GM23338 (cell line): ENCODE measurements at regions not wholly inside any gene's neighbourhood (a gene's known extent, or its start where the extent isn't known, plus 50 kb on each side); places are given as distances from the start of the nearest gene placed in this dataset.

Experiments
- ATAC-seq: fragments of 200-7000 bp; cut with Tn5 transposase; 3 replicates; pipeline ENCODE4 v1.9.1; 2020
- DNase-seq: peaks from one replicate; pipeline ENCODE4 v3.0.0-alpha.2; 2015; ENCODE audit warnings: low spot score
- H2AFZ ChIP-seq: fragments of 200-600 bp; sonication (generic); 2 replicates; pipeline ENCODE4 v1.8.0; 2016; ENCODE audit warnings: antibody characterized with exemption, mild to moderate bottlenecking, moderate library complexity
- H3F3A ChIP-seq: fragments of 200-600 bp; sonication (generic); replicated peaks from 2 replicates; pipeline ENCODE4 v1.8.0; 2017; ENCODE audit warnings: antibody characterized with exemption, mixed run types, low read depth
- H3K27ac ChIP-seq: fragments of 200-600 bp; sonication (generic); 2 replicates; pipeline ENCODE4 v1.6.1; 2016; ENCODE audit warnings: low read depth
- H3K27me3 ChIP-seq: fragments of 200-600 bp; sonication (generic); 2 replicates; pipeline ENCODE4 v1.8.0; 2016; ENCODE audit warnings: mild to moderate bottlenecking, mixed run types, moderate library complexity; ENCODE audit not compliant: insufficient read depth
- H3K36me3 ChIP-seq: fragments of 200-600 bp; sonication (generic); 2 replicates; pipeline ENCODE4 v1.8.0; 2016; ENCODE audit warnings: mild to moderate bottlenecking; ENCODE audit not compliant: insufficient read depth
- H3K4me1 ChIP-seq: fragments of 200-600 bp; sonication (generic); 2 replicates; pipeline ENCODE4 v1.8.0; 2016; ENCODE audit warnings: mild to moderate bottlenecking, moderate library complexity; ENCODE audit not compliant: insufficient read depth
- H3K4me2 ChIP-seq: fragments of 200-600 bp; sonication (generic); 2 replicates; pipeline ENCODE4 v1.7.1; 2017; ENCODE audit warnings: mixed run types
- H3K4me3 ChIP-seq: fragments of 200-600 bp; sonication (generic); 2 replicates; pipeline ENCODE4 v1.6.1; 2016; ENCODE audit warnings: mixed run types
- H3K79me2 ChIP-seq: fragments of 200-600 bp; sonication (generic); replicated peaks from 2 replicates; pipeline ENCODE4 v1.8.0; 2017; ENCODE audit warnings: mild to moderate bottlenecking; ENCODE audit not compliant: insufficient read depth
- H3K9me2 ChIP-seq: fragments of 200-600 bp; sonication (generic); 2 replicates; pipeline ENCODE4 v1.8.0; 2017; ENCODE audit not compliant: insufficient read depth
- H4K20me1 ChIP-seq: fragments of 200-600 bp; sonication (generic); replicated peaks from 2 replicates; pipeline ENCODE4 v1.8.0; 2017; ENCODE audit warnings: mild to moderate bottlenecking; ENCODE audit not compliant: insufficient read depth
- H3K27ac Mint-ChIP-seq: 2 replicates; pipeline ENCODE4 v1.8.0; 2020; ENCODE audit warnings: inconsistent platforms, mild to moderate bottlenecking, moderate library complexity, mixed read lengths
- H3K27me3 Mint-ChIP-seq: 3 replicates; pipeline ENCODE4 v1.8.0; 2022; ENCODE audit warnings: low read depth, mild to moderate bottlenecking, moderate library complexity, mixed read lengths, inconsistent platforms; ENCODE audit not compliant: insufficient read depth, poor library complexity
- H3K36me3 Mint-ChIP-seq: 3 replicates; pipeline ENCODE4 v1.8.0; 2021; ENCODE audit warnings: low read depth, mild to moderate bottlenecking, inconsistent platforms, moderate library complexity, mixed read lengths
- H3K4me1 Mint-ChIP-seq: 3 replicates; pipeline ENCODE4 v1.8.0; 2020; ENCODE audit warnings: mild to moderate bottlenecking, inconsistent platforms, mixed read lengths
- H3K4me3 Mint-ChIP-seq: 3 replicates; pipeline ENCODE4 v1.8.0; 2021; ENCODE audit warnings: moderate library complexity, mild to moderate bottlenecking, inconsistent platforms, mixed read lengths
- H3K9me3 Mint-ChIP-seq: 3 replicates; pipeline ENCODE4 v1.8.0; 2020; ENCODE audit warnings: moderate library complexity, mild to moderate bottlenecking, inconsistent platforms, mixed read lengths
- CREB1 ChIP-seq: fragments of 250-450 bp; sonication (Bioruptor Pico); IDR thresholded peaks from 2 replicates; pipeline ENCODE4 v1.5.0; 2020; ENCODE audit warnings: low read depth, mild to moderate bottlenecking, moderate library complexity
- CTCF ChIP-seq, 2 experiments: fragments of 200-600 bp in 1 of 2; sonication (generic) in 1 of 2; conservative IDR thresholded peaks; 2 replicates each; pipeline versions ENCODE4 v1.5.1 to v1.6.1; 2016 to 2017; ENCODE audit warnings: antibody characterized with exemption in 2 of 2, low read depth in 2 of 2, mild to moderate bottlenecking in 2 of 2, moderate library complexity in 1 of 2
- EZH2phosphoT487 ChIP-seq: fragments of 200-600 bp; sonication (generic); IDR thresholded peaks from one replicate; pipeline ENCODE4 v1.8.1; 2018; ENCODE audit warnings: antibody characterized with exemption; ENCODE audit not compliant: unreplicated experiment
- JUNB ChIP-seq: IDR thresholded peaks from one replicate; pipeline ENCODE4 v1.6.1; 2016; ENCODE audit warnings: antibody characterized with exemption; ENCODE audit not compliant: unreplicated experiment
- POLR2AphosphoS5 ChIP-seq: IDR thresholded peaks from 2 replicates; pipeline ENCODE4 v1.6.1; 2016; ENCODE audit warnings: antibody characterized with exemption, low read depth
- REST ChIP-seq: IDR thresholded peaks from one replicate; pipeline ENCODE4 v1.6.1; 2018; ENCODE audit warnings: antibody characterized with exemption; ENCODE audit not compliant: unreplicated experiment
- STAT1 ChIP-seq: IDR thresholded peaks from one replicate; pipeline ENCODE4 v1.6.1; 2016; ENCODE audit warnings: antibody characterized with exemption; ENCODE audit not compliant: unreplicated experiment
- ZNF114 ChIP-seq: fragments of 250-450 bp; sonication (Bioruptor Pico); IDR thresholded peaks from 2 replicates; pipeline ENCODE4 v1.5.0; 2020; ENCODE audit warnings: mild to moderate bottlenecking, moderate library complexity
- ZNF331 ChIP-seq: fragments of 250-450 bp; sonication (Bioruptor Pico); IDR thresholded peaks from 2 replicates; pipeline ENCODE4 v1.5.0; 2020; ENCODE audit warnings: low read depth, mild to moderate bottlenecking, moderate library complexity
- ZNF462 ChIP-seq: fragments of 250-450 bp; sonication (Bioruptor Pico); IDR thresholded peaks from 2 replicates; pipeline ENCODE4 v1.5.0; 2020; ENCODE audit warnings: mild to moderate bottlenecking, moderate library complexity
- TF ChIP-seq, protein P1 (sequence below): IDR thresholded peaks from 2 replicates; pipeline ENCODE4 v1.6.1; 2016; ENCODE audit warnings: antibody characterized with exemption

- Histone ChIP-seq H3K79me2 (no peaks in the 10 kb centered on the region), H3K4me3 (no peak overlapping the region), H2AFZ (no peak overlapping the region), H3F3A (no peaks in the 10 kb centered on the region), H4K20me1 (no peaks in the 10 kb centered on the region), H3K36me3 (no peaks in the 10 kb centered on the region), H3K27me3 (no peaks in the 10 kb centered on the region), H3K4me2 (no peak overlapping the region), H3K27ac (no peak overlapping the region), H3K9me2 (no peaks in the 10 kb centered on the region), H3K4me1 (no peaks in the 10 kb centered on the region)
- no peak for ATAC-seq
- Mint-ChIP-seq H3K9me3 (no peaks in the 10 kb centered on the region; the same call in 2 of the 3 replicates), H3K36me3 (no peaks in the 10 kb centered on the region), H3K27me3 (no peaks in the 10 kb centered on the region), H3K4me1 (no peaks in the 10 kb centered on the region), H3K27ac (no peak overlapping the region), H3K4me3 (no peak overlapping the region)
- TF ChIP-seq ZNF331 (CRISPR knock-in tag) (no peak), ZNF462 (CRISPR knock-in tag) (no peak), STAT1 (no peak), JUNB (no peak), POLR2AphosphoS5 (no peak), CTCF (conservative IDR thresholded peaks at IDR 0.05; ENCODE audit: low read depth in 2 of 2) (no peak), ZNF114 (no peak), REST (no peak), CREB1 (CRISPR knock-in tag) (no peak), EZH2phosphoT487 (no peak)
- TF ChIP-seq, protein P1, sequence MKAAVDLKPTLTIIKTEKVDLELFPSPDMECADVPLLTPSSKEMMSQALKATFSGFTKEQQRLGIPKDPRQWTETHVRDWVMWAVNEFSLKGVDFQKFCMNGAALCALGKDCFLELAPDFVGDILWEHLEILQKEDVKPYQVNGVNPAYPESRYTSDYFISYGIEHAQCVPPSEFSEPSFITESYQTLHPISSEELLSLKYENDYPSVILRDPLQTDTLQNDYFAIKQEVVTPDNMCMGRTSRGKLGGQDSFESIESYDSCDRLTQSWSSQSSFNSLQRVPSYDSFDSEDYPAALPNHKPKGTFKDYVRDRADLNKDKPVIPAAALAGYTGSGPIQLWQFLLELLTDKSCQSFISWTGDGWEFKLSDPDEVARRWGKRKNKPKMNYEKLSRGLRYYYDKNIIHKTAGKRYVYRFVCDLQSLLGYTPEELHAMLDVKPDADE, result no peak
- no peak for DNase-seq
Observed at GRCh38 chr4:125891597-125892258, 577.0 kb downstream of the FAT4 start.
